ENCODE measurements at regions not wholly inside any gene's neighbourhood (a gene's known extent, or its start where the extent isn't known, plus 50 kb on each side); places are given as distances from the start of the nearest gene placed in this dataset.

DNA sequence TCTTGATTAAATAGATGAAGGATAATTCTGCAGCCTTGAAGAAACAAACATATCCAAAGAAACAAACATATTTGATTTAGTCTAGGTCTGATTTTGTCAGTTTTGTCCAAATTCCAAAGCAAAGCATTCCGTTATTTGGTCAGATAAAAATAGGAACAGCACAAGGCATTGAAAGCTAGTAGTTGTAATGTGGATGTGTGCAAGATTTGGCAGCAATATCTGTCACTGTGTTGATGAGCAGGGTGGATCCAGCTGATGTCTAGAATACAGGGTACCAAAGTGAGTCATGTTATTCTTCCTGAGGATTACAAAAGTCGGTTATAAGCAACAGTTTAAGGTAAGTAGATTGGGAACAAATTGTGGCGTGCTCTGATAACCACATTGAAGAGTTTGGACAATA is 69.3 kb upstream of the PLPPR1 start:
- DNase-seq (ENCODE audit: low read depth) = no peak

Data from LHCN-M2 (cell line).